ENCODE measurements at regions not wholly inside any gene's neighbourhood (a gene's known extent, or its start where the extent isn't known, plus 50 kb on each side); places are given as distances from the start of the nearest gene placed in this dataset.

DNA sequence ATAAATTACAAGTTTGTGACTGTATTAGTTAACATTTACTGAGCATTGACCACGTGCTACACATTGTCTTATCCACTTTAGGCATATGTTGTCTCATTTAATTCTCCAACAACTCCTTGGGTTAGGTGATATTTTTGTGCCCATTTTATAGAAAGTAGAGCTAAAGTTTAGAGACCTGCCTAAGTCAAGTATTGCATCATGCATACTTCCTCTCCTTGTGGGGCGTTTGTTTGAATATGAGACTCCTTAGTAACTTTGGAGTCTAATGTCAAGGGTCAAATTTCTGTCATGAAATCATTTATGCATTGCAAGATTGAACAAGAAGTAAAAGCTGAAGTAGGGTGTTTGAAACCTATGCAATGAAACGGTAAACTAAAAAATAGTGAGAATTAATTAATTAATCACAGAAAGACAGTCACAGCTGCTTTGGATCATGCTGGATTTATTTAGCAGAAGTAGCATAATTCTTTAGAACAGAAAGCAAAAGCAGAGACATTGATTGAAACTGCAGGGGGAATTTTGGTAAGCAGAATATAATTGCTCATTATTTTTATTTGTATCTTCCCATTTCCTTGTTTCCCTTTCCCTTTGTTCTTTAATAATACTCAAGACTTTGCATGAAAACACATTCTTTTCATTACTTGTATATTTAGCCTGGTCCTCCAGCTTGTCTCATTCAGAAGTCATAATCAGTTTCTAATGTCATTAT is 1374.4 kb upstream of the GJE1 start:
- TF ChIP-seq, protein P1, sequence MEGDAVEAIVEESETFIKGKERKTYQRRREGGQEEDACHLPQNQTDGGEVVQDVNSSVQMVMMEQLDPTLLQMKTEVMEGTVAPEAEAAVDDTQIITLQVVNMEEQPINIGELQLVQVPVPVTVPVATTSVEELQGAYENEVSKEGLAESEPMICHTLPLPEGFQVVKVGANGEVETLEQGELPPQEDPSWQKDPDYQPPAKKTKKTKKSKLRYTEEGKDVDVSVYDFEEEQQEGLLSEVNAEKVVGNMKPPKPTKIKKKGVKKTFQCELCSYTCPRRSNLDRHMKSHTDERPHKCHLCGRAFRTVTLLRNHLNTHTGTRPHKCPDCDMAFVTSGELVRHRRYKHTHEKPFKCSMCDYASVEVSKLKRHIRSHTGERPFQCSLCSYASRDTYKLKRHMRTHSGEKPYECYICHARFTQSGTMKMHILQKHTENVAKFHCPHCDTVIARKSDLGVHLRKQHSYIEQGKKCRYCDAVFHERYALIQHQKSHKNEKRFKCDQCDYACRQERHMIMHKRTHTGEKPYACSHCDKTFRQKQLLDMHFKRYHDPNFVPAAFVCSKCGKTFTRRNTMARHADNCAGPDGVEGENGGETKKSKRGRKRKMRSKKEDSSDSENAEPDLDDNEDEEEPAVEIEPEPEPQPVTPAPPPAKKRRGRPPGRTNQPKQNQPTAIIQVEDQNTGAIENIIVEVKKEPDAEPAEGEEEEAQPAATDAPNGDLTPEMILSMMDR (IDR thresholded peaks at IDR 0.05 in 4 of 5, conservative IDR thresholded peaks at IDR 0.05 in 1 of 5) = no peak
- no peak for TF ChIP-seq POLR2A (IDR thresholded peaks at IDR 0.05)
